ENCODE measurements at regions not wholly inside any gene's neighbourhood (a gene's known extent, or its start where the extent isn't known, plus 50 kb on each side); places are given as distances from the start of the nearest gene placed in this dataset.

GRCh38 chr6:148223424-148223842 is 119.2 kb upstream of the SASH1 start:
- DNase-seq: no peak
- Mint-ChIP-seq H3K9me3 (no peaks in the 10 kb centered on the region), H3K4me3 (no peak overlapping the region), H3K4me1 (no peaks in the 10 kb centered on the region), H3K27ac (no peak overlapping the region), H3K27me3 (peaks cover 43% of the 10 kb centered on the region)
- ATAC-seq: no peak

GRCh38 chr6:148225871-148226270 is 116.8 kb upstream of the SASH1 start:
- no peaks in the 10 kb centered on the region for H3K9me3 Mint-ChIP-seq
- peaks cover 24% of the 10 kb centered on the region for H3K27me3 Mint-ChIP-seq
- no peaks in the 10 kb centered on the region for H3K4me1 Mint-ChIP-seq
- DNase-seq (no peak), ATAC-seq (no peak)
- H3K4me3 Mint-ChIP-seq: no peak overlapping the region
- no peak overlapping the region for H3K27ac Mint-ChIP-seq

- ATAC-seq (no peak), DNase-seq (no peak)
- Mint-ChIP-seq H3K4me3 (no peak overlapping the region), H3K4me1 (no peaks in the 10 kb centered on the region), H3K27ac (no peak overlapping the region), H3K9me3 (no peaks in the 10 kb centered on the region), H3K27me3 (peaks cover 24% of the 10 kb centered on the region)
Measured at GRCh38 chr6:148226284-148226683, 116.4 kb upstream of the SASH1 start.

- H3K4me1 Mint-ChIP-seq: no peaks in the 10 kb centered on the region
- no peaks in the 10 kb centered on the region for H3K9me3 Mint-ChIP-seq
- no peak overlapping the region for H3K4me3 Mint-ChIP-seq
- ATAC-seq: no peak
- DNase-seq: no peak
- no peak overlapping the region for H3K27ac Mint-ChIP-seq
- H3K27me3 Mint-ChIP-seq: peaks cover 34% of the 10 kb centered on the region
Measured at GRCh38 chr6:148231572-148231971, 111.1 kb upstream of the SASH1 start.

- Mint-ChIP-seq H3K9me3 (no peaks in the 10 kb centered on the region), H3K27me3 (peaks cover 45% of the 10 kb centered on the region), H3K4me1 (no peaks in the 10 kb centered on the region), H3K27ac (no peak overlapping the region), H3K4me3 (no peak overlapping the region)
- no peak for ATAC-seq
- no peak for DNase-seq
Measured at GRCh38 chr6:148235446-148235845, 107.2 kb upstream of the SASH1 start.

- no peak overlapping the region for H3K4me3 Mint-ChIP-seq
- no peaks in the 10 kb centered on the region for H3K4me1 Mint-ChIP-seq
- no peak overlapping the region for H3K27ac Mint-ChIP-seq
- ATAC-seq (no peak), DNase-seq (no peak)
- no peaks in the 10 kb centered on the region for H3K9me3 Mint-ChIP-seq
- H3K27me3 Mint-ChIP-seq: peaks cover 23% of the 10 kb centered on the region
Measured at GRCh38 chr6:148238713-148239112, 103.9 kb upstream of the SASH1 start.

GRCh38 chr6:148239215-148239614 is 103.4 kb upstream of the SASH1 start:
- no peak for DNase-seq

GRCh38 chr6:148239801-148240460 is 102.7 kb upstream of the SASH1 start:
- Mint-ChIP-seq H3K9me3 (no peaks in the 10 kb centered on the region), H3K4me3 (no peak overlapping the region), H3K27me3 (peaks cover 33% of the 10 kb centered on the region), H3K4me1 (no peaks in the 10 kb centered on the region), H3K27ac (no peak overlapping the region)
- no peak for DNase-seq
- ATAC-seq: no peak

More at GRCh38 chr6:148239215-148239614, 103.4 kb upstream of the SASH1 start:
- H3K4me1 Mint-ChIP-seq: no peaks in the 10 kb centered on the region
- ATAC-seq: no peak
- no peak overlapping the region for H3K27ac Mint-ChIP-seq
- no peaks in the 10 kb centered on the region for H3K9me3 Mint-ChIP-seq
- H3K27me3 Mint-ChIP-seq: peaks cover 28% of the 10 kb centered on the region
- no peak overlapping the region for H3K4me3 Mint-ChIP-seq

- Mint-ChIP-seq H3K9me3 (no peaks in the 10 kb centered on the region), H3K4me1 (no peaks in the 10 kb centered on the region), H3K4me3 (no peak overlapping the region), H3K27me3 (peaks cover 38% of the 10 kb centered on the region), H3K27ac (no peak overlapping the region)
- no peak for DNase-seq
- ATAC-seq: no peak
Measured at GRCh38 chr6:148240461-148240840, 102.2 kb upstream of the SASH1 start.

GRCh38 chr6:148240861-148241477 is 101.7 kb upstream of the SASH1 start:
- ATAC-seq (no peak), DNase-seq (no peak)
- Mint-ChIP-seq H3K9me3 (no peaks in the 10 kb centered on the region), H3K27ac (no peak overlapping the region), H3K4me1 (no peaks in the 10 kb centered on the region), H3K27me3 (peaks cover 43% of the 10 kb centered on the region), H3K4me3 (no peak overlapping the region)

- ATAC-seq: no peak
- no peak for DNase-seq
- Mint-ChIP-seq H3K9me3 (no peaks in the 10 kb centered on the region), H3K27me3 (peaks cover 44% of the 10 kb centered on the region), H3K4me3 (no peak overlapping the region), H3K4me1 (no peaks in the 10 kb centered on the region), H3K27ac (no peak overlapping the region)
Measured at GRCh38 chr6:148242180-148242579, 100.5 kb upstream of the SASH1 start.

- H3K27ac Mint-ChIP-seq: no peak overlapping the region
- no peaks in the 10 kb centered on the region for H3K9me3 Mint-ChIP-seq
- no peak for DNase-seq
- ATAC-seq: no peak
- no peak overlapping the region for H3K4me3 Mint-ChIP-seq
- peaks cover 42% of the 10 kb centered on the region for H3K27me3 Mint-ChIP-seq
- no peaks in the 10 kb centered on the region for H3K4me1 Mint-ChIP-seq
Measured at GRCh38 chr6:148244217-148244935, 98.3 kb upstream of the SASH1 start.

- ATAC-seq: no peak
- Mint-ChIP-seq H3K4me1 (no peaks in the 10 kb centered on the region), H3K4me3 (no peak overlapping the region), H3K9me3 (no peaks in the 10 kb centered on the region), H3K27ac (no peak overlapping the region), H3K27me3 (peaks cover 32% of the 10 kb centered on the region)
- DNase-seq: no peak
Measured at GRCh38 chr6:148247386-148248063, 95.1 kb upstream of the SASH1 start.

GRCh38 chr6:148249160-148249559 is 93.5 kb upstream of the SASH1 start:
- H3K4me3 Mint-ChIP-seq: no peak overlapping the region
- no peaks in the 10 kb centered on the region for H3K9me3 Mint-ChIP-seq
- H3K27ac Mint-ChIP-seq: no peak overlapping the region
- peaks cover 27% of the 10 kb centered on the region for H3K27me3 Mint-ChIP-seq
- DNase-seq: no peak
- no peaks in the 10 kb centered on the region for H3K4me1 Mint-ChIP-seq
- no peak for ATAC-seq

GRCh38 chr6:148249679-148250375 is 92.8 kb upstream of the SASH1 start:
- H3K4me1 Mint-ChIP-seq: no peaks in the 10 kb centered on the region
- no peak for ATAC-seq
- no peak overlapping the region for H3K4me3 Mint-ChIP-seq
- peaks cover 21% of the 10 kb centered on the region for H3K27me3 Mint-ChIP-seq
- DNase-seq: no peak
- no peaks in the 10 kb centered on the region for H3K9me3 Mint-ChIP-seq
- H3K27ac Mint-ChIP-seq: no peak overlapping the region
